ENCODE measurements at regions not wholly inside any gene's neighbourhood (a gene's known extent, or its start where the extent isn't known, plus 50 kb on each side); places are given as distances from the start of the nearest gene placed in this dataset.

DNA sequence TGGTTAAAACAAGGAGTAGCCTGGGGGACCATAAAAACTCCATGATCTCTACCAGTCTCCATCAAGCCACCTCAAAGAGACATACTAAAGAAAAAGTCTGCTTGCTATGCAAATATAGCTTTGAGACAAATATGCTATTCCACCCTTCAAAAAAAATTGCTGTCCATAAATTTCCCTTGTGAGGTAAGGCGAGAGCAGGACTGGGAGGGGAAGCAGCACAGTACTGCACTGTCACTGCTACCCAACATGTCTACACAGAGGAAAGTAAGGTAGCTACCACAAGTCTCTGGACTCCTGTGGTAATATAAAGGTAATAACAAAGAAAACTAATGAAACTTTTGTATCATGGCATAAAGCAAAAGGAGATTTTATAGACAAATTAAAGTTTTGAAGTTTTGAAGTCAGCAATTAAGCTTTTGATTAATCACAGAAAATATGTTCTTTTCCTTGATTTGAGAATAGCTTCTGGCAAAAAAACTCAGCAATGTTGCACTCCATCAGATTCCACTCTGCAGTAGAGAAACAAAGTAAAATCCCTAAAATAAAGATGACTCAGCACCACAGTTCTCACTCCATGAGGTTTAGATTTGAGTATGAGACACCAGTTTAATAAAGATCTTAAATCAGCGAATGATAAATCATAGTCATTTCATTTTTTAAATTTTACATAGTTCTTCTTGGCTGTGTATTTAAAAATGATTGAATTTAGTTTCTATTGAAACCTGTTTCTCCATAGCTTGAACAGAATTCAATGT lies 602.4 kb downstream of the COL12A1 start:
- H3K4me3 ChIP-seq: no peak overlapping the region
- H3K4me1 ChIP-seq: peaks cover 4% of the 10 kb centered on the region
- ATAC-seq: no peak
- no peaks in the 10 kb centered on the region for H3K9me3 ChIP-seq
- no peak for DNase-seq
- H3K27me3 ChIP-seq: no peaks in the 10 kb centered on the region
- intact Hi-C loops (cut with DNase I): no loop called here
- TF ChIP-seq, protein P1, sequence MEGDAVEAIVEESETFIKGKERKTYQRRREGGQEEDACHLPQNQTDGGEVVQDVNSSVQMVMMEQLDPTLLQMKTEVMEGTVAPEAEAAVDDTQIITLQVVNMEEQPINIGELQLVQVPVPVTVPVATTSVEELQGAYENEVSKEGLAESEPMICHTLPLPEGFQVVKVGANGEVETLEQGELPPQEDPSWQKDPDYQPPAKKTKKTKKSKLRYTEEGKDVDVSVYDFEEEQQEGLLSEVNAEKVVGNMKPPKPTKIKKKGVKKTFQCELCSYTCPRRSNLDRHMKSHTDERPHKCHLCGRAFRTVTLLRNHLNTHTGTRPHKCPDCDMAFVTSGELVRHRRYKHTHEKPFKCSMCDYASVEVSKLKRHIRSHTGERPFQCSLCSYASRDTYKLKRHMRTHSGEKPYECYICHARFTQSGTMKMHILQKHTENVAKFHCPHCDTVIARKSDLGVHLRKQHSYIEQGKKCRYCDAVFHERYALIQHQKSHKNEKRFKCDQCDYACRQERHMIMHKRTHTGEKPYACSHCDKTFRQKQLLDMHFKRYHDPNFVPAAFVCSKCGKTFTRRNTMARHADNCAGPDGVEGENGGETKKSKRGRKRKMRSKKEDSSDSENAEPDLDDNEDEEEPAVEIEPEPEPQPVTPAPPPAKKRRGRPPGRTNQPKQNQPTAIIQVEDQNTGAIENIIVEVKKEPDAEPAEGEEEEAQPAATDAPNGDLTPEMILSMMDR (IDR thresholded peaks at IDR 0.05): no peak
- no peak for TF ChIP-seq POLR2A (IDR thresholded peaks at IDR 0.05)
- WGBS, 2 donors: 86 to 97% methylated on average over 2 of the region's 2 CpGs
- H3K27ac ChIP-seq: no peak overlapping the region
- no peaks in the 10 kb centered on the region for H3K36me3 ChIP-seq (replicated peaks in 1 of 2; ENCODE audit: insufficient read depth in 1 of 2, low read depth in 2 of 2)

DNA sequence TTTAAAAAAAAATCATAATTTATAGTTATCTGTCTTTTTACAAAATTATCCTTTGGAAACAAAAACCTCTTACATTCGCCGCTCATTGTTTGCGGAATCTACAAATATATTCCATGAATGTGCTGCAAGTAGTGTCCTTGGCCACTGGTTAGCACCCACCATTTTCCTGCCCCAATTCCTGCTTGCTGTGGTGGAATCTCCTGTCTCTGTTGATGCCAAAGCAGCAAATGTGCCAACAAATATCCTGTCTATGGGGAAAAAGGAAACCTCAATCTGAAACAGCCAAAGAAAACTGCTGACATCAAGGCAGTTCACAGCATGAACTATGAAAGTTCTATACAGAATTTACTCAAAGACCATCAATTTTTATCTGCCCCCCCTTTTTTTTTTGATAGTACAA lies 603.6 kb downstream of the COL12A1 start:
- peaks cover 4% of the 10 kb centered on the region for H3K4me1 ChIP-seq
- no peak for TF ChIP-seq POLR2A (IDR thresholded peaks at IDR 0.05)
- TF ChIP-seq, protein P1 (IDR thresholded peaks at IDR 0.05): no peak
- ATAC-seq (no peak), DNase-seq (no peak)
- no peak overlapping the region for H3K4me3 ChIP-seq
- WGBS, 2 donors: 96 to 98% methylated on average over 3 of the region's 3 CpGs
- intact Hi-C loops (cut with DNase I): no loop called here
- H3K9me3 ChIP-seq: no peaks in the 10 kb centered on the region
- H3K36me3 ChIP-seq (replicated peaks in 1 of 2; ENCODE audit: insufficient read depth in 1 of 2, low read depth in 2 of 2): no peaks in the 10 kb centered on the region
- no peaks in the 10 kb centered on the region for H3K27me3 ChIP-seq
- no peak overlapping the region for H3K27ac ChIP-seq

DNA sequence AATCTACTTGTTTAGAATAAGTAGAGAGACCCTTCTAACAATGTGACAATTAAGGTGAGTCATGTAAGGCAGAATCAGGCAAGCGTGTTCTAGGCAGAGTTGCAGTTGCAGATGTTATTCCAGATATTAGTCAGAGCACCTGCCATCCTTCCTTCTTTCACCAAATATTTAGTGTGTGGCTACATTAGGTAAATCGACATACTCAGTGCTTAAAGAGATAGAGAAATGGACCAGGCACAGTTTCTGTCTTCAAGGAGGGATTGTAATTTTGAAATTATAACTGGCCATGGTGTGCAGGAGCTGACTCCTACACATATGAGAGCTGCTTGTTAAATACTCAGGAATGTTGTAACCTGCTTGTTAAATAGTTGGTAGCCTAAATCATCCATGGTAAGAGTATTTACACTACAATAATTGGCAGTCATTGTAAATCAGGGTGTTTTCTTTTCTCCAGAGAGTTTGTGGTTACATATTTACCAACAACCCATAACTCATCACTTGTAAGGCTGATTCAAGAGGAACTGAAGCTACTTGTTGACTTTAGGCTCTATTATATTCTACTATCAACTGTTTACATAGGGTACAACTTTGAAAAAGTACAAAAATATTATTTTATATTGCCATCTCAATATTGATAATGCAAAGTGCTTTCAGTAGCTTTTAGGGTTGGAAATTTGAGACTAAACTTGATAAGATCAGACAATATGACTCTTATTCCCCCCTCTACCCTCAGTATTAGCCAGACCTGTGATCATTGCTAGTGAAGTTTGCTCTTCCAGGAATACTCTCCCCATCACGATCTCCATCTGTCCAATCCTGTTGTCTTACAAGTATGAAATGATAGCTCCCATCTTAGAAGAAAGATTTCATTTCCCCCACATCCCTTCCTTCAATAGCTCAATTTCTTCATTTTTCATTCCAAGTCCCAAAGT lies 607.1 kb downstream of the COL12A1 start:
- no peak overlapping the region for H3K27ac ChIP-seq
- H3K36me3 ChIP-seq (replicated peaks in 1 of 2; ENCODE audit: insufficient read depth in 1 of 2, low read depth in 2 of 2): no peaks in the 10 kb centered on the region
- WGBS, 2 donors: 77 to 82% methylated on average over 3 of the region's 3 CpGs
- TF ChIP-seq, protein P1 (IDR thresholded peaks at IDR 0.05): no peak
- TF ChIP-seq POLR2A (IDR thresholded peaks at IDR 0.05): no peak
- no peaks in the 10 kb centered on the region for H3K9me3 ChIP-seq
- no peaks in the 10 kb centered on the region for H3K27me3 ChIP-seq
- H3K4me3 ChIP-seq: no peak overlapping the region
- ATAC-seq (no peak), DNase-seq (no peak)
- H3K4me1 ChIP-seq: peaks cover 4% of the 10 kb centered on the region
- intact Hi-C loops (cut with DNase I): no loop called here

DNA sequence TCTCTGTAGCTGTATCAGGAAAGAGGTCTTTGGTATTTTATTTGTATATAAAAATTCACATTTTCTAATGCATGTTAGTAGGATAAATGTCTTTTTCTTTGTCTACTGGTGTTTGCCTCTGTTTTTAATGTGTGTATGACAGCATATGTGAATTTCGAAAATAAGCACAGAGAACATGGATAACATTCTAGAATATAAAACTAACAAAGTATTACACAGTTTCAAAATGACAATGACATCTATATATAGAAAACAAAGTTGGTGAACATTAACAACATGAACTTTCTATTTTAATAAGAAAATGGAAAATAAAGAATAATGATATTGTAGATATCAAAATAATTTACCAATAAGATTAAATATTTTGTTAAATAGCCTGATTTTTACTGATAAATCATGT lies 608.0 kb downstream of the COL12A1 start:
- DNase-seq (no peak), ATAC-seq (no peak)
- WGBS, 2 donors: 94 to 97% methylated on average over 1 of the region's 1 CpG
- no peak overlapping the region for H3K27ac ChIP-seq
- H3K36me3 ChIP-seq (replicated peaks in 1 of 2; ENCODE audit: insufficient read depth in 1 of 2, low read depth in 2 of 2): no peaks in the 10 kb centered on the region
- no peaks in the 10 kb centered on the region for H3K9me3 ChIP-seq
- intact Hi-C loops (cut with DNase I): no loop called here
- peaks cover 4% of the 10 kb centered on the region for H3K4me1 ChIP-seq
- H3K4me3 ChIP-seq: no peak overlapping the region
- no peaks in the 10 kb centered on the region for H3K27me3 ChIP-seq
- TF ChIP-seq, protein P1 (IDR thresholded peaks at IDR 0.05): no peak
- no peak for TF ChIP-seq POLR2A (IDR thresholded peaks at IDR 0.05)
